Muscle layer of colon (tissue), 2 donors: ENCODE measurements at regions not wholly inside any gene's neighbourhood (a gene's known extent, or its start where the extent isn't known, plus 50 kb on each side); places are given as distances from the start of the nearest gene placed in this dataset.

Source experiments
- H3K27ac ChIP-seq: one replicate; pipeline ENCODE4 v1.7.0; 2013; ENCODE audit warnings: low read depth, mild to moderate bottlenecking, low read length, moderate library complexity
- H3K27me3 ChIP-seq, 2 donors: one replicate each; pipeline ENCODE4 v1.7.0; 2013; ENCODE audit warnings: low read length in 2 of 2, mild to moderate bottlenecking in 2 of 2; ENCODE audit not compliant: insufficient read depth in 2 of 2, control insufficient read depth in 1 of 2
- H3K36me3 ChIP-seq: one replicate; pipeline ENCODE4 v1.7.0; 2013; ENCODE audit warnings: mild to moderate bottlenecking, low read length; ENCODE audit not compliant: insufficient read depth
- H3K4me1 ChIP-seq: one replicate; pipeline ENCODE4 v1.7.0; 2013; ENCODE audit warnings: mild to moderate bottlenecking, low read length; ENCODE audit not compliant: insufficient read depth
- H3K4me3 ChIP-seq, 2 donors: one replicate each; pipeline ENCODE4 v1.7.0; 2013; ENCODE audit warnings: low read length in 2 of 2, low read depth in 1 of 2, mild to moderate bottlenecking in 1 of 2, moderate library complexity in 1 of 2
- H3K9ac ChIP-seq: one replicate; pipeline ENCODE4 v1.7.0; 2013; ENCODE audit warnings: low read length
- H3K9me3 ChIP-seq: one replicate; pipeline ENCODE4 v1.7.0; 2013; ENCODE audit warnings: mild to moderate bottlenecking, low read length
- donor health status: abdominal sarcoma.
- donor health status: Adenocarcinoma of cecum.

DNA sequence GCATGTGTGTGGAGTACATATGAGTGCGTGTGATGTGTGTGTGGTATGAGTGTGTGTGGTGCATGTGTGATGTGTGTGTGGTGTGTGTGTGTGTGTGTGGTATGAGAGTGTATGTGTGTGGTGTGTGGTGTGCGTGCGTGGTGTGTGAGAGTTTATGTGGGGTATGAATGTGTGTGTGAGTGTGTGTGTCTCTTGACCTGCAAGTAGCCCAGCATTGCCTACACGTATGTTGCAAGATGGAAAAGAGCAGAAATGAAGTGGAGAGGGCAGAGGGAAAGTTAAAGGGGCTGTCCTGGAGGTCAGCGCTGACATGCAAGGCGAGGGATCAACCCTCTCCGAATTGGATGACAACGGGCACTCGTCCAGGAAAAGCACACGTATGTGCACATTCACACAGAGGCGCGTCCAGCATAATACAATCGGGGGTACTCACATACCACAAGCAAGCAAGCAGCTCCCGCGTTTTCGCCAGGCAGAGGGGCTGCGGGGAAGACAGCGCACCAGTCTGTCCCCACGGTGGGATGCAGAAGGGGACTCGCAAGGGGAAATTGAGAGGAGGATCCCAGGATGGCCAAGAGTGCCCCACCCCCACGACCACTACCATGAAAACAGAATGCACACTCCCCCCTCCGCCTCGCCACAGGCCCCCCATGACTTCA, 174.5 kb upstream of the AFDN start:
- H3K27me3 ChIP-seq, result no peaks in the 10 kb centered on the region
- no peaks in the 10 kb centered on the region for H3K4me1 ChIP-seq
- H3K9ac ChIP-seq, result no peak overlapping the region
- no peaks in the 10 kb centered on the region for H3K9me3 ChIP-seq
- no peak overlapping the region for H3K4me3 ChIP-seq
- H3K36me3 ChIP-seq, result no peaks in the 10 kb centered on the region
- H3K27ac ChIP-seq, result no peak overlapping the region

DNA sequence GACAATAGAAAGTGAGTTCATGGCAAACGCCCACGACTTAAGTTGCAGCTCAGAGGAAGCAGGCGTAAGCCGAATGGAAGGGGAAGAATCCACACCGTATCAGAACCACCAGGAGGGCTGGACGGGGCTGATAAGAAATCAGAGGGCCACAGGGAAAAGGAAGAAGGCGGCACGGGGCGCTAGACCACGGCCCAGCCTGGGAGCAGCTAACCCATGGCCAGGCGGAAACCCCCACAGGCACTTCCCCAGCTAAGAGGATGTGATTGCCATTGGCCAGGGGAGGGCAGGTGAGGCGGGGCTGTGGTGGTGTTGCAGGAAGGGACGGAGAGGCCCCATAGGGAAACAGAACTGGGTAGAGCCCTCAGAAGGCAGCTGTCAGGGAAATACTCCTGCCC, 174.0 kb upstream of the AFDN start:
- Histone ChIP-seq H3K9me3 (no peaks in the 10 kb centered on the region), H3K4me3 (no peak overlapping the region), H3K9ac (no peak overlapping the region), H3K4me1 (no peaks in the 10 kb centered on the region), H3K27me3 (no peaks in the 10 kb centered on the region), H3K27ac (no peak overlapping the region), H3K36me3 (no peaks in the 10 kb centered on the region)

DNA sequence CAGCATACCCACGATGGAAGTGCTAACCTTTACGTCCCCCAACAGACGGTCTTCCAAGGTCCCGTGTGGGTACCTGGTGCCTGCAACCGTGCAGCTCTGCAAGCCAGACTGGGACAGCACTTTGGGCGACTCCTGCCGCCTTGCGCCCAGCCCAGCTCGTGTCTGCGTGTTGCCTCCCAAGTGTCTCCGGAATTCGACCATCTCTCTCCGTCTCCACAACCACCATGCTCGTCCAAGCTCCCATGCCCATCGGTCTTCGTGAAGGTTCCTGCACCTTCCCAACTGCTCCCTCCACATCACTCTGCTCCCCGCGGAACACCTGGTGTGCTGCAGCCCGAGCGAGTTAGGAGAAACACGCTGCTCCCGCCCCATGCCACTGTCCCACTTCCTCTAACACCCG, 173.2 kb upstream of the AFDN start:
- Histone ChIP-seq H3K9me3 (no peaks in the 10 kb centered on the region), H3K9ac (no peak overlapping the region), H3K27me3 (no peaks in the 10 kb centered on the region), H3K4me3 (no peak overlapping the region), H3K4me1 (no peaks in the 10 kb centered on the region), H3K36me3 (no peaks in the 10 kb centered on the region), H3K27ac (no peak overlapping the region)

DNA sequence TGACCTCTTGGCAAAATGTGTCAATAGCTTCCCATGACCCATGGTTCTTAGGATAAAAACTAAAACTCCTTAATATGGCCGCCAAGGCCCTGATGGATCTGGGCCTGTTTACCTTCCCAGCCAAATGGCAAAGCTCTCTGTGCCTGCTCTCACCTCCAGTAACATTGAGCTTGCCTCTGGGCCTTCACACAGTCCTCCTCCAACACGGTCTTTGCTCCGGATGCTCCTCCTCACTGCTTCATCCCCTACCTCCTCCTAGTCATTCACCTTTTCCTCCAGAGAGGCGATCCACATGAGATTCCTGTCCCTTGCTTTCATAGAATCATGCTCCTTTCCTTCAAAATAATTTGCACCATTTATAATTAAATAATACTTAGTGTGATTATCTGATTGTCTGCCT, 172.3 kb upstream of the AFDN start:
- no peaks in the 10 kb centered on the region for H3K36me3 ChIP-seq
- H3K9ac ChIP-seq, result no peak overlapping the region
- no peaks in the 10 kb centered on the region for H3K27me3 ChIP-seq
- no peak overlapping the region for H3K4me3 ChIP-seq
- no peaks in the 10 kb centered on the region for H3K4me1 ChIP-seq
- H3K9me3 ChIP-seq, result no peaks in the 10 kb centered on the region
- H3K27ac ChIP-seq, result no peak overlapping the region

DNA sequence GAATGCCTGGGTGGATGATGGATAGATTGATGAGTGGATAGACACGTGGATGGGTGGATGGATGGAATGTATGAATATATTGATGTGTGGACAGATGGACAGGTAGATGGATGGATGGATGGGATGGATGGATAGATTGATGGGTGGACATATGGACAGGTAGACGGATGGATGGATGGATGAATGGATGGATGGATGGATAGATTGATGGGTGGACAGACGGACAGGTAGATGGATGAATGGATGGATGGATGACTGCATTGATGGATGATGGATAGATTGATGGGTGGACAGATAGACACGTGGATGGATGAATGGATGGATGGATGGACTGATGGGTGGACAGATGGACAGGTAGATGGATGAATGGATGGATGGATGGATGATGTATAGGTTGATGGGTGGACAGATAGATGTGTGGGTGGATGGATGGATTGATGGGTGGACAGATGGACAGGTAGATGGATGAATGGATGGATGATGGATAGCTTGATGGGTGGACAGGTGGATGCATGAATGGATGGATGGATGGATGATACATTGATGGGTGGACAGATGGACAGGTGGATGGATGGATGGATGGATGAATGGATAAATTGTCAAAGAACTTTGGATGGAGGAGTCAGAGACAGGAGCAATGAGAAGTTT, 171.4 kb upstream of the AFDN start:
- Histone ChIP-seq H3K27ac (no peak overlapping the region), H3K9ac (no peak overlapping the region), H3K9me3 (no peaks in the 10 kb centered on the region), H3K4me1 (no peaks in the 10 kb centered on the region), H3K27me3 (no peaks in the 10 kb centered on the region), H3K36me3 (no peaks in the 10 kb centered on the region), H3K4me3 (no peak overlapping the region)

DNA sequence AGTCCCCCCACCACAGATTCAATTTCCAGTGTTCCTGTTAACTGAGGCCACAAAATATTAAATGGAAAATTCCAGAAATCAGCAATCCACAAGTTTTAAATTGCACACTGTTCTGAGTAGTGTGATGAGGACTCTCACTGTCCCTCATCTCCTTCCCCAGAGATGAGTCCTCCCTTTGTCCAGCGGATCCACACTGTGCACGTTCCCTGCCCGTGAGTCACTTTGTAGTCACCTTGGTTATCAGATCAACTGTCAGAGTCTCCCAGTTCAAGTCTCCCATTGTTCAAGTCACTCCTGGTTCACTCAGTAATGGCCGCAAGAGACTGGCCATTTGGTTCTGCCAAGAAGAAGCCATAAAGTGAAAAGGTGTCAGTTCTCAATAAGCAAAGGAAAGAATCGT, 168.6 kb upstream of the AFDN start:
- no peaks in the 10 kb centered on the region for H3K27me3 ChIP-seq
- no peaks in the 10 kb centered on the region for H3K4me1 ChIP-seq
- no peak overlapping the region for H3K4me3 ChIP-seq
- no peaks in the 10 kb centered on the region for H3K36me3 ChIP-seq
- no peaks in the 10 kb centered on the region for H3K9me3 ChIP-seq
- no peak overlapping the region for H3K9ac ChIP-seq
- no peak overlapping the region for H3K27ac ChIP-seq

DNA sequence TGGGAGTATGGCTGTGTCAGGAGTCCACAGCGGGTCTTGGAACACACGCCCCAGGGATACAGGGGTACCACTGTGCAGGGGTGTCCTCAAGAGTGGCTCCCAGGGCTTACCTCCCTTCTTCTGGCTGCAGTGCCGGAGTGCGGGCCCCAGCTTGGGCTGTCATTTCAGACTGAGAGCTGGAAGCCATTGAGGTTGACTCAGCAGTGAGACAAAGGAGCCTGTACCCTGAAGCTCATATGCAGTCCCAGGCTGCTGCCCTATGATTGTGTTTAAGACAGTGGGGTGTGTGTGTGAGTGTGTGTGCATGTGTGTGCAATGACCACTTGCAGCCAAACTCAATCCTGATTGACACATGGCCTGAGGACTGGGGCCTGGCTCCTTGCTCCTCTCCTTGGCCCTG, 167.7 kb upstream of the AFDN start:
- Histone ChIP-seq H3K36me3 (no peaks in the 10 kb centered on the region), H3K9me3 (no peaks in the 10 kb centered on the region), H3K4me1 (no peaks in the 10 kb centered on the region), H3K4me3 (no peak overlapping the region), H3K27me3 (no peaks in the 10 kb centered on the region), H3K27ac (no peak overlapping the region), H3K9ac (no peak overlapping the region)

DNA sequence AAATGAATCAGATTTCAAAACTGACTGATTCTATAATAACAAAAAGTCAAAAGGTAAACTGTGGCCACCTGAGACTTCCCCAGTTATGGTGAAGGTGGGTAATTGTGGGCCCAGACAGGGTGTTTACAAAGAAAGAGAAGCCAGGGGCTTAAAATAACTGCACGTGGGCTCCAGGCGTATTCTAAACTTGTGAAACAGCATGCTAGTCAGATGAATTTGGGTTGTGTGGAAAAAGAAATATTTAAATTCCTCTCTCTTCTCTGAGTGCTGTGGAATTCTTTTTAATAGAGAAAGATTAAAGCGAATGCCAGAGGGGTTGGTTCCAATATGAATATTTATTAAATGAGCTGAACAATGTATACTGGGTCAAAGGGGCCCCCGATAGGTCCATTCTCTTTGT, 166.3 kb upstream of the AFDN start:
- Histone ChIP-seq H3K4me1 (no peaks in the 10 kb centered on the region), H3K4me3 (no peak overlapping the region), H3K36me3 (no peaks in the 10 kb centered on the region), H3K27ac (no peak overlapping the region), H3K9me3 (no peaks in the 10 kb centered on the region), H3K27me3 (no peaks in the 10 kb centered on the region), H3K9ac (no peak overlapping the region)

DNA sequence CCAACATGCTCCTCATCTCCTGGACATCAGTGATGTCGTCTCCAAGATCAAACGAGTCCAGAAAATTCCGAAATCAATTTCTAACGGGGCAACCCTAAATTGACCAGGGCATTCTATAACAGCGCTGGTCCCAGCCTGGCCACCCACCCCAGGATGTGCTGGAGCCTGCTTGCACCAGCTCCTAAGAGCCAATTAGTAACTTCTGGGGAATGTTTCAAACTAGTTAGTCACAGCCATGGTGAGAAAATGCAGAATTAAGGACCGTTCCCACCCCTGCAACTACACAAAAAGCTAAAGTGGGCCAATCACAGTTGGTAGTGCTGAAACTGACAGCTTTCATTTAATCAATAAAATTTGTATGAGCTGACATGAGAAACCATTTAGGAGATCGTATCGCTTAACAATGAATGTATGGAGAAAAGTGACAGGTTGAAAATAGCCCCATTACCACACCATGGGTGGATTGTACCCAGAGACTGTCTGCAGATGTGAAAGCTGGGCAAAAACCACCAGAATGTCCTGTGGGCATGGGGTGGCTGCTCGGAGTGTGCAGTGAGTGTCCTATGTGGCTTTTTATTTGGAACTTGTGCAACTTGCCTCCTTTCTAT, 165.7 kb upstream of the AFDN start:
- no peaks in the 10 kb centered on the region for H3K4me1 ChIP-seq
- no peaks in the 10 kb centered on the region for H3K27me3 ChIP-seq
- H3K4me3 ChIP-seq, result no peak overlapping the region
- no peaks in the 10 kb centered on the region for H3K9me3 ChIP-seq
- H3K9ac ChIP-seq, result no peak overlapping the region
- no peak overlapping the region for H3K27ac ChIP-seq
- no peaks in the 10 kb centered on the region for H3K36me3 ChIP-seq

DNA sequence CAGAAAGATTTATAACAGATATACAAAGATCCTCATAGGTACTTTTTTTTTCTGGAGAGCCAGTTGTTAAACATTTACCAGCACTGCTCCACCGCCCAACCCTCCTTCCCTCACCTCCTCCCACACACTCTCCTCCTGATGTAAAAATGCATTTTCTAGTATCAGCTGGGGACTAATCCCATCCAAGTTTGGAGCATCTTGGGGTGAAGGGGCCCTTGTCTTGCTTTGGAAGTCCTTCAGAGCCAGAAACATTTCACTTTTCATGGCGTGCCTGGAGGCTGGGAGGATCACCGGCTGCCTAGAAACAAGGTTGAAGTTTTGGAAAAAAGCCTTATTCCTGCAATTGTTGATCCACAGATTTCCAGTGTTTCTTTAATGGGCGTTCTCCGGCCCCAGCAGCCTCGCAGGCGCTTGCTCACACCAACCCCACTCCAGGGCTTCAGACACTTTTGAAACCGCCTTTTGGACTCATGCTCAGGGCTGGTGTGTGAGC, 165.1 kb upstream of the AFDN start:
- no peaks in the 10 kb centered on the region for H3K9me3 ChIP-seq
- H3K36me3 ChIP-seq, result no peaks in the 10 kb centered on the region
- no peak overlapping the region for H3K27ac ChIP-seq
- no peak overlapping the region for H3K9ac ChIP-seq
- H3K27me3 ChIP-seq, result no peaks in the 10 kb centered on the region
- H3K4me3 ChIP-seq, result no peak overlapping the region
- no peaks in the 10 kb centered on the region for H3K4me1 ChIP-seq

DNA sequence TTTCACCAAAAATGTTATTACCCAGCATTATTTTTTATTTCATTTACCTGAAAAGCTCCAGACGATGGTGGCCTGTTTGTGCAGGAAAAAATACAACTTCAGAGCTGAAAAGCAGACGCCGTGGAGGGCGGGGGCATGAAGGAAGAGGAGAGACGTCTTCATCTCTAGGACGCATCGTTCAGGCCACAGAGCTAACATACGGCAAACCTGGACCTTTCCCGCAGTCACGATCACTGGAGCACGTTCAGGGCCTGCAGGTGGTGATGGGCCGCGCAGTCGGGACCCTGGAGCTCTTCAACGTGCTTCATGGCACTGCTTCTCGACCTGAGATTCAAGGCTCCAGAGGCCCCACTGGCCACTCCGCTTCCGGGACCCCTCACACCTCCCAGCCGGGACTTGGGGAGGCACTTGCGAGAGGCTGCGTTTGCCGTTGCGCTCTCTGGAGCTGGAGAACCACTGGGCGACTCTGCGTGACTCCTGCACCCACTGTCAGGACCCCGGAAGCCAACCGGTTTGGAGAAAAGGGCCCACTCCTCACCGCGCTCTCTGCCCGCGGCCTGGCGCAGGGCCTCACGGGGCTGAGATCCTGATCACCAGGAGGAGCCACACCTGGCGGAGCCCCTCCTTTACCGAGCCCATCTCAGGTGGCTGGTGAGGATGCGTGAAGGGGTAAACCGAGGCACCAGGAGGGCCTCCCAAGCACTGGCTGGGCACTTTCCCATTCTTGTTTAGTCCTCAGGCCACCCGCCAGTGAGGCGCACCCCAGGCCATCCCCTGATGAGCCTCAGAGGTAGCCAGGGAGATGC, 164.4 kb upstream of the AFDN start:
- H3K9me3 ChIP-seq, result no peaks in the 10 kb centered on the region
- H3K4me1 ChIP-seq, result no peaks in the 10 kb centered on the region
- H3K27ac ChIP-seq, result no peak overlapping the region
- H3K4me3 ChIP-seq, result no peak overlapping the region
- H3K36me3 ChIP-seq, result no peaks in the 10 kb centered on the region
- no peak overlapping the region for H3K9ac ChIP-seq
- H3K27me3 ChIP-seq, result no peaks in the 10 kb centered on the region
